DOHH2 (cell line): ENCODE measurements at regions not wholly inside any gene's neighbourhood (a gene's known extent, or its start where the extent isn't known, plus 50 kb on each side); places are given as distances from the start of the nearest gene placed in this dataset.

Source experiments
- H3F3A ChIP-seq: fragments of 200-600 bp; sonication (generic), shearing (Covaris generic); 2 replicates; pipeline ENCODE4 v1.6.0; 2016; ENCODE audit warnings: antibody characterized with exemption, mild to moderate bottlenecking; ENCODE audit not compliant: control insufficient read depth, insufficient read depth
- H3K27ac ChIP-seq: fragments of 200-600 bp; sonication (generic); 2 replicates; pipeline ENCODE4 v1.5.1; 2014; ENCODE audit warnings: low read depth, mild to moderate bottlenecking, low read length, moderate library complexity
- H3K27me3 ChIP-seq: fragments of 200-600 bp; sonication (generic); 2 replicates; pipeline ENCODE4 v1.6.1; 2014; ENCODE audit warnings: mild to moderate bottlenecking, low read length, mixed read lengths; ENCODE audit not compliant: control insufficient read depth
- H3K36me3 ChIP-seq: fragments of 200-600 bp; sonication (generic); 2 replicates; pipeline ENCODE4 v1.6.1; 2014; ENCODE audit warnings: mild to moderate bottlenecking, low read length, moderate library complexity, mixed read lengths; ENCODE audit not compliant: control insufficient read depth
- H3K4me1 ChIP-seq: fragments of 200-600 bp; sonication (generic); 2 replicates; pipeline ENCODE4 v1.6.1; 2014; ENCODE audit warnings: mild to moderate bottlenecking, low read length, mixed read lengths; ENCODE audit not compliant: control insufficient read depth
- H3K4me2 ChIP-seq: fragments of 200-600 bp; sonication (generic); 2 replicates; pipeline ENCODE4 v1.6.0; 2014; ENCODE audit warnings: mild to moderate bottlenecking, low read length, moderate library complexity
- H3K4me3 ChIP-seq: fragments of 200-600 bp; sonication (generic); 2 replicates; pipeline ENCODE4 v1.5.1; 2014; ENCODE audit warnings: mild to moderate bottlenecking, low read length, mixed read lengths
- H3K79me2 ChIP-seq: fragments of 200-600 bp; sonication (generic); 2 replicates; pipeline ENCODE4 v1.6.1; 2014; ENCODE audit warnings: mild to moderate bottlenecking, low read length, mixed read lengths; ENCODE audit not compliant: control insufficient read depth
- H3K9me2 ChIP-seq: fragments of 200-600 bp; sonication (generic); replicated peaks from 2 replicates; pipeline ENCODE4 v1.6.1; 2014; ENCODE audit warnings: mild to moderate bottlenecking, low read length, mixed read lengths; ENCODE audit not compliant: control insufficient read depth
- H3K9me3 ChIP-seq: fragments of 200-600 bp; sonication (generic); 2 replicates; pipeline ENCODE4 v1.6.1; 2014; ENCODE audit warnings: antibody characterized with exemption, low read length, mixed read lengths; ENCODE audit not compliant: control insufficient read depth, insufficient read depth
- H4K20me1 ChIP-seq: fragments of 200-600 bp; sonication (generic); 2 replicates; pipeline ENCODE4 v1.6.0; 2014; ENCODE audit warnings: low read depth, mild to moderate bottlenecking, antibody characterized with exemption, low read length, moderate library complexity; ENCODE audit not compliant: control insufficient read depth, insufficient read depth
- CTCF ChIP-seq: fragments of 200-600 bp; sonication (generic); IDR thresholded peaks from one replicate; pipeline ENCODE4 v1.5.1; 2014; ENCODE audit warnings: antibody characterized with exemption, mild to moderate bottlenecking, low read depth, low read length; ENCODE audit not compliant: poor library complexity, severe bottlenecking
- EZH2phosphoT487 ChIP-seq: fragments of 200-600 bp; sonication (generic); IDR thresholded peaks from 2 replicates; pipeline ENCODE4 v1.6.1; 2017; ENCODE audit warnings: borderline replicate concordance, mild to moderate bottlenecking, antibody characterized with exemption, low read length, moderate library complexity, mixed read lengths

DNA sequence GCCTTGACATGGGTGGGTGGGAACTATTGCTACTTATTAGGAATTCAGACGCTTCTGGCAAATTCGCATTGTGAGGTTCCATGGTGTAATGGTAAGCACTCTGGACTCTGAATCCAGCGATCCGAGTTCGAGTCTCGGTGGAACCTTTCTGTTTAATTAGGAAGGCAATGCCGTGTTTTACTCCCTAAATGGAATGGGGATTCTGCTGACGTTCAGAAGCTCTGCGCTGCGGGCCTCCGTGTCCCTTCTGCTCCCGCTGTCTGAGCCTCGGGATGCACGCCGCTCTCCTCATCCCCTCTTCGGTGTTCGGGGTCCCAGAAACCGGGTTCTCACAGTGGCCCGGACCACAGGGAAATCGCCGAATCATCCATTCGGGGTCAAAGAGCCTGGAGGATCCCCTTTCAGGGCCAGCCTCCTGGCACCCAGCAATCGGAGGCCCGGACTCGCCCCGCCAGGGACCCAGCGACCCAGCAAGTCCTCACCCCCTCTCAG, 280.3 kb downstream of the FAM72C start:
- H3K27ac ChIP-seq, result no peak overlapping the region
- no peak for TF ChIP-seq CTCF
- no peak for TF ChIP-seq EZH2phosphoT487
- no peaks in the 10 kb centered on the region for H4K20me1 ChIP-seq
- H3K4me2 ChIP-seq, result no peak overlapping the region
- H3F3A ChIP-seq, result no peaks in the 10 kb centered on the region
- H3K36me3 ChIP-seq, result no peaks in the 10 kb centered on the region
- no peaks in the 10 kb centered on the region for H3K9me2 ChIP-seq
- H3K4me1 ChIP-seq, result no peaks in the 10 kb centered on the region
- no peaks in the 10 kb centered on the region for H3K79me2 ChIP-seq
- no peaks in the 10 kb centered on the region for H3K27me3 ChIP-seq
- H3K4me3 ChIP-seq, result no peak overlapping the region
- no peaks in the 10 kb centered on the region for H3K9me3 ChIP-seq

- Histone ChIP-seq H3K36me3 (no peaks in the 10 kb centered on the region), H3K9me3 (no peaks in the 10 kb centered on the region), H3K4me2 (no peak overlapping the region), H3K9me2 (no peaks in the 10 kb centered on the region), H3K4me3 (no peak overlapping the region), H3K4me1 (no peaks in the 10 kb centered on the region), H3K27me3 (no peaks in the 10 kb centered on the region), H3K27ac (no peak overlapping the region), H3K79me2 (no peaks in the 10 kb centered on the region), H3F3A (no peaks in the 10 kb centered on the region), H4K20me1 (no peaks in the 10 kb centered on the region)
- TF ChIP-seq CTCF, result no peak
- TF ChIP-seq EZH2phosphoT487, result no peak
Measured at GRCh38 chr1:143689781-143690180, 282.0 kb downstream of the FAM72C start.

DNA sequence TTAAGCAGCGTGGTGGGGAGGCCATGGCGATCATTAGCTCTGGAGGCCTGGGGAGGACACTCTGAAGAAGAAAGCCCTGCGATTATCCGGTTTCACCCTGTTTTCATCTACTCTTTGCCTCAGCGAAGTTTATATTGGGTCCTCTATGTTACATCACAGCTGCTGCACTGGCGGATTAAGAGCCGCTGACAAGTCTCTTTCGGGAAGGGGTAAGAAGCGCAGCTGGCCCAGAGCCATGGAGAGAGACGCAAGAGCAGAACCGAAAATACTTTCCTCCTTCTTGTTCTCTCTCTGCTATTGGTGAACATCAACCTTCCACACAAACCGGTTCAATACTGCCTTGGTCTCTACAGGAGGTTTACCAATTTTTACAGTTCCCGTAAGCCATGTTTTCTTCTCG, 291.5 kb downstream of the FAM72C start:
- Histone ChIP-seq H4K20me1 (no peaks in the 10 kb centered on the region), H3K9me2 (no peaks in the 10 kb centered on the region), H3K9me3 (no peaks in the 10 kb centered on the region), H3K4me2 (no peak overlapping the region), H3K79me2 (no peaks in the 10 kb centered on the region), H3F3A (no peaks in the 10 kb centered on the region), H3K36me3 (no peaks in the 10 kb centered on the region), H3K4me1 (no peaks in the 10 kb centered on the region), H3K27ac (no peak overlapping the region), H3K27me3 (no peaks in the 10 kb centered on the region), H3K4me3 (no peak overlapping the region)
- TF ChIP-seq CTCF (no peak), EZH2phosphoT487 (no peak)

DNA sequence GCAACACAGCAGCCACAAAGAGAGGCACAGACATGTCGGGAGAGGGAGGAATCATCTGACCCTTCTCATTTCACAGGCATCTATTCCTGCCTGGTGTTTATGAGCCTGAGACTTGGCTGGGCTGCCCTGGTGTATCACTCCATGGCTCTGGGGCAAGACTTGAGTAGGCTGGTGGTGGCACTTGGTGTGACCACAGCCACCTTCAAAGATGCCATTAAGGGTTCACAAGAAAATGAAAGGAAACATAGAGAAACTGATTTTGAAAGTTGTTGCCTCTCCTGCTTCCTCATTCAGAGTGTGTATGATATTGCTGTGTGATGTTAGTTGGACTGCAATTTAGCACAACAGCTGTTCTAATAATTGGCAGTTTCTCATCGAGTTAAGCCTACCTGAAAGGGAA, 298.8 kb downstream of the FAM72C start:
- TF ChIP-seq EZH2phosphoT487 (no peak), CTCF (no peak)
- no peaks in the 10 kb centered on the region for H3K36me3 ChIP-seq
- H3K4me3 ChIP-seq, result no peak overlapping the region
- no peaks in the 10 kb centered on the region for H3K4me1 ChIP-seq
- no peaks in the 10 kb centered on the region for H3K9me3 ChIP-seq
- no peaks in the 10 kb centered on the region for H3K9me2 ChIP-seq
- no peaks in the 10 kb centered on the region for H3K79me2 ChIP-seq
- H3K4me2 ChIP-seq, result no peak overlapping the region
- H3F3A ChIP-seq, result no peaks in the 10 kb centered on the region
- no peaks in the 10 kb centered on the region for H4K20me1 ChIP-seq
- no peaks in the 10 kb centered on the region for H3K27me3 ChIP-seq
- H3K27ac ChIP-seq, result no peak overlapping the region
